ENCODE measurements at regions not wholly inside any gene's neighbourhood (a gene's known extent, or its start where the extent isn't known, plus 50 kb on each side); places are given as distances from the start of the nearest gene placed in this dataset.
A peak's percentile ranks its signal among the peaks of the same experiment; 100 is the strongest.
"Not testable (repeated sequence)": the region's sequence is repeated elsewhere in the genome, so short reads cannot be mapped to it uniquely, and the experiment has no call there.

DNA sequence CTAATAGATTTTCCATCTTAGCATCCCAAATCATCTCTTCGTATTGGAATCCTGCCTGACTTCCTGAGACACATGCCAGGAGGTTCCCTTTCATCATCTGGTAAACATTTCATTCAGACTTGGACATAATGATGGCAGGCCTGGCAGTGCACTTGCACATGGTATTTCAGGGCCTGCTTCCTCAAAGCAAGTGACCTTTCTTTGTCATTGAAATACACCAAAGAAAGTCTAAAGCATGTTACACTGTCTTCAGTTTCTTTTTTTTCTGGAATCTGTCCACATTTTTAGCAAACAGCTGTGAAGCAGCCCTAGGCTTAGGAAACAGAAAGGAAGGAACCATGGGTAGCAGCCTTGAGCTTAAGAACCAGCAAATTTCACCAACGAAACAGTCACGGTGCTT lies 205.9 kb upstream of the VCX start:
- no peak for DNase-seq

DNA sequence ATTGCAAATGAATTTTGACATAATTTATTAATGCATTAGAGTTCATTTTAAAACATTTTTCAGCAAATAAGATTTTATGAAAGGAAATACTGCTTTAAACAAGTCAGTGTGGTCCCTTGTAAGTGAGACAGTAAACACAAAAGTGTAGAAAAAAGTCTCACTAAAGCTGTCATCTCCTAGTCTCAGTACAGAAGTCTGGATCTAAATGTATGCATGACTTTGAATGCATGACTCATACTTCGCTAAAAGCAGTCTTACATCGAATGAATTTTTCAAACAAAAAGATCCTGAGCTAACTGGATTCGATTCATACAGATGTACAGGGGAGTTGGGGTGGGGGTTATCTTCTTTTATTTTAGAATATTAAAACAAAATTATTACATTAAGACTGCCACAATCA lies 207.4 kb upstream of the VCX start:
- no peak for DNase-seq

DNA sequence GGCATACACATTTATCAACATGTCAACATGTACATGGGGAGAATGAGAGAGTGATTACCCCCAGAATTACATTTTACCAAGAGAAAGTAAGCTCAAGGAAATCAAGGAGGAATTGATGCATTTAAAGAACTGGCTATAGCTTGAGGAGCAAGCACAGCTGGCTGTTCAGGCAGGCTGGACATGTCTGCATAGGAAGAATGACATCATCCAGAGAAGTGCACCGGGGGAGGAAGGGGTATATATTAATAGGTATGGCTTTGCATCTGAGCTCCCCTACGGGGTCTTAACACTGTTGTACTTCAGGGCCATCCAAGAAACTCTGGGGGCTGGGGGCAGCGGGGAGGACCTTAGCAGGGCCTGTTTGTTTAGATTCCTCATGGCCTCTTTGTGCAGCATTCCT lies 222.4 kb upstream of the VCX start:
- no peak for DNase-seq

DNA sequence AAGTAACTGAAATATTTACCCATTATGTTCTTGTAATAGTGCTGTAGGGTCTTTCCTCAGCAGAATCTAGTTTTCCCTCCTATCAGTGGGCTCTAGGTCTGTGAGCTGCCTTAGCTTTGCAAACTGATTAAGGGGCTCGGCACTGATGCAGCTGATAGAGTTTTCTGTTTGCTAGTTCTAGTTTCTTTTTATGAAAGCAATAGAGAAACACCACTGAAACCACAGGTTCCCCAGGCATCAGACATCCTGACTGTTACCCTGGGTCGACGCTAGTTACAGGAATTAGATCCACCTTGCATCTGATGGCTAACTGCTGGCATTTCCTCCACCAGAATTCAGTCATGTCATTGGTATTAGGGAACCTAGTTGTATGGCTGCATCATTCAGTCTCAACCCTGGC lies 225.0 kb upstream of the VCX start:
- no peak for DNase-seq

DNA sequence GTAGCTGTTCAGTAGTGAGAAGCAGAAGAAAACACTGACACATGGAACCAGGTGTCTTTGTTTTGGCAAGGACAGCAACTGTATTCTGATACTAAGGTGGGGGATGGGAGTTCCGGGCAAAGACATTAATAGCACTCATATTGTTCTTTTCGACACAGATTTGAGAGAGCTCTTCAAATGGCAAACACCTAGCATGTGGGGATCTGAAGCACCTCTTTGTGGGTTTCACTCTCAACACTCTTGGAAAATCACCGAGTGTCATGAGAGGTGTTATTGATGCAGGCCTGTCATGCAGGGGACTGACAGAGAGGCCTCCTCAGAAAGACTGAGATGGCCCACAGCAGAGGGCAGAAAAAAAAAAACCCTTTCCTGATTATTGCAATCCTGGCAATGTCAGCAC lies 228.4 kb upstream of the VCX start:
- DNase-seq, result peak; percentile 93

DNA sequence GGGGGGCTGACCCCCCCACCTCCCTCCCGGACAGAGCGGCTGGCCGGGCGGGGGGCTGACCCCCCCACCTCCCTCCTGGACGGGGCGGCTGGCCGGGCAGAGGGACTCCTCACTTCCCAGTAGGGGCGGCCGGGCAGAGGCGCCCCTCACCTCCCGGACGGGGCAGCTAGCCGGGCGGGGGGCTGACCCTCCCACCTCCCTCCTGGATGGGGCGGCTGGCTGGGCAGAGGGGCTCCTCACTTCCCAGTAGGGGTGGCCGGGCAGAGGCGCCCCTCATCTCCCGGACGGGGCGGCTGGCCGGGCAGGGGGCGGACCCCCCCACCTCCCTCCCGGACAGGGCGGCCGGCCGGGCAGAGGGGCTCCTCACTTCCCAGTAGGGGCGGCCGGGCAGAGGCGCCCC lies 234.3 kb upstream of the VCX start:
- DNase-seq, result not testable (repeated sequence)

DNA sequence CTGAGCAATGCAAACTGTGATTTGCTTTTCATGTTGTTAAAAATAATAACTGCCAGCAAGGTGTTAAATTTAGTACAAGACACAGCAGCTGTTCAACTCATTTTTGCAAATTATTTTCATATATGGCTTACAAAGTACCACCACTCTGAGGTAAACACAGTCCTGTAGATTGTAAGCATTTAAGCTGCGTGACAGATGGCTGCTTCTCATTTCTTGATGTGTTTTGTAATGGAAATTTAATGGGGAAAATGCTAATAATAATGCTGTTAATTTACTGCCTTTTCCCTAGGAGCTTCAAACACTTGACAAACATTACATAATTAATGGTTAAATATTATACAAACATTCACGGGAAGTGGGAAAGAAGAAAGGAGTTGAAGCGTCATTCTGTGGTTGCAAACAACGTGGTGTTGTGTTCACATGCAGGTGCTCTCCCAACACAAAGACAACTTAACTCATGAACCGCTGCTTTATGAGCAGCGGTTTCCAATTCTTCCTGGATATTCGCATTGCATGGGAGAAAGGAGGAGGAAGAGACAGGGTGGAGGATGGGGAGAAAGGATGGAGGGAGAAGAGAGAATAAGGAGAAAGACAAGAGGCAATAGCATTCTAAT lies 236.8 kb upstream of the VCX start:
- DNase-seq, result peak; percentile 91

DNA sequence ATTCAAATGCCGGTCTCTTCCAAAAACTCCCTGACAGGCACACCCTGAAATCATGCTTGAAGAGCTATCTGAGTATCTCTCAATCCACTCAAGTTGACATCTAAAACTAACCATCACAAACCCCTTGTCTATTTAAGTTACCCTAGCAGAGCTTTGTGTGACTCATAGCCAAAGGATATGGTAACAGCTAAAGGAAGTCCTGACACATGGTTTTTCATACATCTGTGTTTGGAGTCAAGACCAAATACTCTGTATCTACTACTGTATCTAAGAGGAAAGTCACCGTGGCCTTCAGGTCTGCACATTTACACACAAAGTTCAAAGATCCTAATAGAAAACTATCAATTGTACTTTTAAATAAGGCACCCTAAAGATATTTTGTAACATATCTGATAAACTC lies 239.6 kb upstream of the VCX start:
- DNase-seq, result no peak

DNA sequence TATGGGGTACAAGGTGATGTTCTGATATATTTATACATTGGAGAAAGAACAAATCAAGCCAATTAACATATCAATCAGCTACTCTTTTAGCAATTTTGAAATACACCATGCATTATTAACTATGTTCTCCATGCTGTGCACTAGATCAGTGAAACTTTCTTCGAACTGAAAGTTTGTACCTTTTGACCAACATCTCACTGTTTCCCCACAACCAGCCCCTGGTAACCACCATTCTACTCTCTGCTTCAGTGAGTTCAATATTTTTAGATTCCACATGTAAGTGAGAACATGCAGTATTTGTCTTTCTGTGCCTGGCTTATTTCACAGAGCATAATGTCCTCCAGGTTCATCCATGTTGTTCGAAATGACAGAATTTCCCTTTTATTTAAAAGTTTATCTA lies 246.1 kb upstream of the VCX start:
- DNase-seq, result no peak

DNA sequence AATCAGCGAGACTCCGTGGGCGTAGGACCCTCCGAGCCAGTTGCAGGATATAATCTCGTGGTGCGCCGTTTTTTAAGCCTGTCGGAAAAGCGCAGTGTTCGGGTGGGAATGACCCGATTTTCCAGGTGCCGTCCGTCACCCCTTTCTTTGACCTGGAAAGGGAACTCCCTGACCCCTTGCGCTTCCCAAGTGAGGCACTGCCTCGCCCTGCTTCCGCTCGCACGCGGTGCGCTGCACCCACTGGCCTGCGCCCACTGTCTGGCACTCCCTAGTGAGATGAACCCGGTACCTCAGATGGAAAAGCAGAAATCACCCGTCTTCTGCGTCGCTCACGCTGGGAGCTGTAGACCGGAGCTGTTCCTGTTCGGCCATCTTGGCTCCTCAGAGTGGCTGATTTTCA lies 249.6 kb upstream of the VCX start:
- DNase-seq, result not testable (repeated sequence)

DNA sequence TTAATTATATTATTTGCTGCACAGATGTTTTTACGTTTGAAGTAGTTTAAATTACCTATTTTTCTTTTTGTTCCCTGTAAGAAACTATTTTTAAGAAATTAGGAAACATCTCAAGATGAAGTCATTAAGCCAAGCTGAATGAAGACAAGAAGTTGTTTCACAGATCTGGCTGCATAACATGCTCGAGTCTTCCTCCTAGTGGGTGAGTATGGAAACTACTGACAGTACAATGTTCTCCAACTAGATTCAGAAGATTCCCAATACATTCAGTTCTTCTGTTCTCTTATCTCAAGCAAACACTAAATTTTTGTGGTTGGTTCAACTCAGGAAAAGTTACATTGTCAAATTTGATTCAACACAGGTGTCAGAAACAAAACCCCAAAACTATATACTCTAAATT lies 256.8 kb upstream of the VCX start:
- DNase-seq, result peak; percentile 9

DNA sequence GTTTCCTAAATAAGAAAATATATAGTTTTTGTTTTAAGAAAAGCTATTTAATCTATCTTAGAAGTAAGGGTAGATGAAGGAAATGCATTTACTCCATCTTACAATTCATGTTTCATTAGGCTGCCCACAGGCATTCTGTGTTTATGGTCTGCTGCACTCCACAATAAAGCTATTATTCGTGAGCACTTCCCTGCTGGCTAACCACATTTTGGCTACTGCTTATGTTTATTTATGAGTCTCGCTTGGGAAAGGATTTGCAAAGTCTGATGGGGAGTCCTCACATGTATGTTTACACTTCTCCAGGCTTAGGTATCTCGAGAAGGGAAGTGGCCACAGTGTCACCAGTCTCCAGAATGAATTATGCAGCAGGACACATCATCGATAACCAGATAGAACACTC lies 260.8 kb upstream of the VCX start:
- DNase-seq, result peak; percentile 19

DNA sequence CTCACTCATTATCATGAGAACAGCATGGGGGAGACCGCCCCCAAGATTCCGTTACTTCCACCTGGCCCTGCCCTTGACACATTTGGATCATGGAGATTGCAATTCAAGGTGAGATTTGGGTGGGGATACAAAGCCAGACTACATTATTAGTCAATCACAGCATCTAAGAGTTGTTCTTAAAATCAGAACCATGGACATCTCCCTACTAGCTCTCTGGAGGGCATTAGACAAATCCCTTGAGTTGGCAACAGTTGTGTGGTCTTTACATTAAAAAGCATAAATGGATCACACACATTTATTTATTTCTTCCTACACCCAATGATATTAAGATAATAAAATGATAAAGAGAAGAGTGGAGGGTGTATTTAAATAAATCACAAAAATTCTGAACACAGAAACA lies 262.8 kb upstream of the VCX start:
- DNase-seq, result no peak

DNA sequence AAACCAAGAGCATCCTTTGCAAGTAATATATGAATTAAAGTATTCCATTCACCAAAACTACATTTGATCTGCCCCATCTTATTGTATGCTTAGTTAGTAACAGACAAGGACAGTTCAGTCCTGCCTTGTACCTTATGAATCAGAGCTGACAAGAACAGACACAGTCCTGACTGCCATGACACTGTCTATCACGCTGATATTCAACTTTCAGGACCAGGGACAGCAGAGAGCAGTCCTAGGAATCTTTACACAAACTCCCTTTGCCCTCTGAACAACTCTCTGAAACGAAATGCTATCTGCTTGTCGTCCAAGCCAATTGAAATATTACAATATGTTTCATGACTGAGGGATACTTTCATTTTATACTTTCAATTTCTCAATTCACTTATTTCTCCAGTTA lies 268.6 kb upstream of the VCX start:
- DNase-seq, result no peak

DNA sequence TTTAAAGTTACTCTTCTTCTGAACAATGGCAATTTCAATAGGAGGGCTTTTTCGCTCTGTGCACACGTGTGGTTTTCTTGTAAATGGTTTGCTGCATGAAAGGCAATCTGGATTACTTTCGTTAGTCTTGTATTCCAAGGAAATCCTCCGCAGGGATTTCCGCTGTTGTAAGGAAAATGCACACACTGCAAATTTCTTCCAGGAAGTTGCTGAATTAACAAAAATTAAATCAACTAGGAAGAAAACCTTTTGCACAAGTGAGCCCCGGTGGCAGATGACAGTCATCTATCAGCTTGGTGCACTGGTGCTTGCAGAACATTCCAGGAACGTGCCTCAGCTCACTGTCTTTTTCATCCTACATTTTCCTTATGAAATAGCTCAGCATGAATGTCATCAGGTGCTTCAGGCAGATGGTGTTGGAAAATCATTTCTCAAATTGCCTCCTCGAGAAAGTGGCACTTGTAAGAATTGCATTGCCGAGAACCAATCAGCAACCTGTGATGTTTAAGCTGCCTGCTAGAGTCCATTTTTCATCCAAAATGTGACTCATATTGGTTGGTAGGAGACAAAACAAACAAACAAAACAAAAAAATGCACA lies 272.4 kb upstream of the VCX start:
- DNase-seq, result no peak

DNA sequence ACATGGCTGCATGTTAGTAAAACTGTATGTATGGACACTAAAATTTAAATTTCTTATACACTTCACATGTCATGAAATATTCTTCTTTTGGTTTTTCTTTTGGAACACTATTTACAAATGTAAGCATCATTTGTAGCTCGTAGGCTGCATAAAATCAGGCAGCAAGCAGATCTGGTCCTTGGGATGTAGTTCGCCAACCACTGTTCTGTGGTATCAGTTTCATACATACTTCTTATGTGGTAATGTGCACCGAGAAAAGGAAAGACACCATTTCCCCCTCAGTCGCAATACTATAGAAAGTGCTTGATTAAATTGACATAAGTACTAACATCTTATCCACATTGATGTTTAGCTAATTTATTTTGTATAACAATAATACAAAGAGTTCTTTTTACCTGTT lies 274.4 kb upstream of the VCX start:
- DNase-seq, result no peak

DNA sequence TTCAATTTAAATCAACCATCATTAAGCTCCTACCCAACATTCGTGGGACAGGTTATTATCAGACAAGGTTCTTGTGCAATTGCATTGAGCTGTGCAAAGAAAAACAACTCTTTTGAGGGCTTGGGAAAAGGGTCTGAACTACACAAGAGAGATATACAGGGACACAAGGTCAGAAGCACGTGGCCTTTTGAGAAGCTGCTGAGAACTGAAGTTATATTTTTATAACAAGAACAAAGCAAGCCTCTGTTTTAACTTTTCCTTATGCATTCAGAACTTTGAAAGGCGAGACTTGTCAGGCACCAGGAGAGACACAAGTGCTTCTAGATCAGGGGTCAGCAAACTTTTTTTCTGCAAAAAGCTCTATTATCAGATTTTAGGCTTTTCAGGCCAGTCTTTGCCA lies 274.8 kb upstream of the VCX start:
- no peak for DNase-seq

DNA sequence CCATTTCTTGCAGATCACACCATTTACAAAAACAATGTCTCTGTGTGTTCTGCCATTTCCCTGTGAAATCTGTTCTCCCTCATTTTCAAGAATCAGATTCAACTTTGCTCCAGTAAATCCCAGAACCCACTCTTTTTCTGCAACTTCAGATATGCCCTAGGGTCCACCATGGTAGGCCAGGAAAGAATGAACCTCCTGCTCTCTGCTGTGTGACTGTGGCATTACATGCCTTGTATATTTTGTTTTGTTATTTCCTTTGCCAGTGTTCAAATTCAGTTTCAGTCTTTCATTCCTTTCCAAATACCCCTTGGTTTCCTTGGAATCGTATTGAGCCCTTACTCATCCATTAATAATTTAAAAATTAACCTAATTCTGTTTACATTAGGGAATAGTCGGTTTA lies 290.2 kb upstream of the VCX start:
- no peak for DNase-seq

DNA sequence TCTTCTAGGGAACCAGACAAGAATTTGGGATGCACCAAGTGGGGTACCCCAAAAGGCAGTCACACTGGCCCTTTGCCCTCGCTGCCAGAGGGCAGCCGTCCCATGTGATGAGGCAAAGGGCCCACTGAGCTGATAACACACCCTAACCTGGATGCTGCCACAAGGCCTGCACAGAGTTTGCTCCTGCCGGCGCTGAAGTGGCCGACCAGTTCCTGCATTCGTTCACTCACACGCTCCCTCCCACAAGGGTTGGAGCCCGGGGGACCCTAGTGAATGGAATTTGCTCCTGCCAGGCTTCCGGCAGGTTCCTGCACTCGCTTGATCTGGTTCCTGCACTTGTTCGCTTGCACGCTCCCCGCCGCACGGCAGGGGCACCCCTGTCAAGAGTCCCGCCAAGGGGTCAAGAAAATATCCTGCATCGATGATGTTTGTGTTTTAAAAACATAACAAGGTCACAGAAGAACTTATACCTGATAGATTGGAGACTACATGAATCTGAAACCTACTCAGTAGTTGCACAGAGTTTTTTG lies 296.4 kb upstream of the VCX start:
- no peak for DNase-seq

DNA sequence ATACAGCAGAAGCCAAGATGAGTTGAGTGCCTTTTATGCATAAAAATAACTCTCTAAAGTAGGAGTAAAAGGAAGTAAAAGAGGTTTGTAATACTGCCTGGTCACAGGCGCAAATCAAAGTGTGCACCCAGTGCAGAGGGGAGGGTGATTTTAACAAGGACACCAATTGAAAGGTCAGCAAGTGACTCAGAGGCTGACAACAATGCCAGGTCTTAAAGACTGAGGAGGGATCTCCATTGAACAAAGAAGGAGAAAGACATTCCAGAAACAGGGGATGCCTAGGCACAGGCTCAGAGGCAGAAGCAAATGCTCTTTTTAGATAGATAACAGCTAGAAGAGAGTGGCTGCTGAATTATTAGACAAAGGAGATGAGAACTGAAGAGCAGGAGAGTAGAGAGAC lies 297.4 kb upstream of the VCX start:
- no peak for DNase-seq

DNA sequence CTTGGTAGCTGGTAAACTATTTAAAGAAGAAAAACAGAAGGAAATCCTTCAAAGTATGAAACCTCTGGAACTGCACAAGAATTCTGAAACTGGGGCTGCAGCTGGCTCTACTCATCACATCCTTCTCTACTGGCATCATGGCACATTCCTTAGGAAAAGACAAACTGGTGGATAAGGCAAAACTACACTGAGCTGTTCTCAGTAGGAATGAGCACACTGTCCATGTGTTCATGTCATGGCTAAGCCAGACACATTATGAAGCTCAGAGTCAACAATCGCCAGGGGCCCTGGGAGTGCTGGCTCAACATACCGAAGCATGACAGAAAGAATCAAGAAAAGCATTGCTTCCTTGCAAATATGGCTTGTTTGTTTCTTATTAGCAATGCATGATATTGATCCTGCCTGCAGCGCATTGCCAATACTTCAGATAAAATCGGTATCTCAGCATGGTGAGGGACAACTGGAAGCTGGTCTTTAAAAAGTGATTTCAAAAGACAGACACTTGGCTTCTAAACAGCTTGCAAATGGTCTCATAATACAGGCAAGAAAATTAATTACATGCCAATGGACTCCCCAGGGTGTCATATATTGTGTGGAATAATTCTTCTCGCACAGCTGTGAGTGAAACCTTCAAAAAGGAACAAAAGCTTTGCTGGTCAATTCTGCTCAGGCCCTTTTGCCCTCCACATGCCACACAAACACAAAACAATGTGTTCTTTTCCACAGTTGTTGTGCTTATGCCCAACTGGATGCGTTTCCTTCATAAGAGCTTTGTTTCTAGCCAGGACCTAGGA lies 300.2 kb upstream of the VCX start:
- no peak for DNase-seq

DNA sequence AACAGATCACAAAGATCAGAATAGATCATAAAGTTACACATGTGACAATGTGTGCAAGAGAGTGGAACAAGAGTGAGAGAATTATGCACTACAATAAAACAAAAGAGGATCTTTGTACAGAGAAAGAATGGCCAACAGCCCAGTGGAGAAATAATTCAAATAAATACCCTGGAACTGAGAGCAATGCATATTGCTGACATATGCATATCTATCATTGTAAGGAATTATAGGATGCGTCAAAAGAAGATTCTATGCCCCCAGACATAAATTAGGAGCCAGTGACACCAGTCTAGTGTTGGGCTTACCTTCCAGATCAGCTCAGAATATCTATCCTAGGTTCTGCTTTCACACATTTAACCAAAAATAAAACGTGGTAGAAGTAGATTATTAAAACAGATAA lies 320.1 kb upstream of the VCX start:
- no peak for DNase-seq

DNA sequence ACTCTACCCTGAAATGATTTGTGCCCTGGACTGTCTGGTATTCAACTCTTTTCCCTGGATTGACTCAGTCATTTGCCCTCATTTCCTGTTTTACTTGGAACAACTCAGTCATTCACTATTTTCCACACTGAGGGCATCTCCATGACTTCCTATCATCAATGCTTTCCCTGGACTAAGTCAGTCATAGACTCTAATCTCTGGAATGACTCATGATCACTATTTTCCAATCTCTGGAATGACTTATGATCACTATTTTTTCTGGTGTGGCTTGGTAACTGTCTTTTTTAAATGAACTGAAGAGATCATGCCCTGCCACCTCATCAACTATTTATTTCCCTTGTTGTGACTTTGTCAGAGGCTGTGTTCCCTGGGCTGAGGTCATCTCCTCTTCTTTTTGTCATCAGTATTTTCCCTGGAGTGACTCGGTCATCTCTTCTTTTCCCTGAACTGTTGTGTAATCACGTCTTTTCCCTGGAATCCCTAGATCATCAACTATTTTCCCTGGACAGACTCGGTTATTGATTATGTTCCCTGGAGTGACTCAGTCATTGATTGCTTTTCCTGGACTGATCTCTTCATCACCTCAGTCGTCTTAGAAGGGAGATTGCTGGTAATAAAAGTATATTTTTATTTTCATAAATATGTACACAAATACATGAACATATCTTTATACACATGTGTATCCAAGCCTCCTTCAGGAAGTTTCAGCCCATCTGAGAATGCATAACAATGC lies 327.1 kb upstream of the VCX start:
- DNase-seq, result no peak
